ENCODE measurements at regions not wholly inside any gene's neighbourhood (a gene's known extent, or its start where the extent isn't known, plus 50 kb on each side); places are given as distances from the start of the nearest gene placed in this dataset.
"Not testable (repeated sequence)": the region's sequence is repeated elsewhere in the genome, so short reads cannot be mapped to it uniquely, and the experiment has no call there.

- TF ChIP-seq CTCF (IDR thresholded peaks at IDR 0.05; ENCODE audit: low read depth, low read length, poor library complexity, severe bottlenecking); EZH2phosphoT487 (IDR thresholded peaks at IDR 0.05; ENCODE audit: borderline replicate concordance, low read length): not testable (repeated sequence)
Observed at GRCh38 chr1:222470252-222470805, 77.6 kb downstream of the HHIPL2 start.
